GM18502 (cell line): ENCODE measurements at regions not wholly inside any gene's neighbourhood (a gene's known extent, or its start where the extent isn't known, plus 50 kb on each side); places are given as distances from the start of the nearest gene placed in this dataset.

Experiments used
- ATAC-seq: cut with Tn5 transposase; IDR thresholded peaks from one replicate; pipeline ENCODE4 v1.9.1; 2021; ENCODE audit warnings: mild to moderate bottlenecking; ENCODE audit not compliant: unreplicated experiment, poor library complexity

DNA sequence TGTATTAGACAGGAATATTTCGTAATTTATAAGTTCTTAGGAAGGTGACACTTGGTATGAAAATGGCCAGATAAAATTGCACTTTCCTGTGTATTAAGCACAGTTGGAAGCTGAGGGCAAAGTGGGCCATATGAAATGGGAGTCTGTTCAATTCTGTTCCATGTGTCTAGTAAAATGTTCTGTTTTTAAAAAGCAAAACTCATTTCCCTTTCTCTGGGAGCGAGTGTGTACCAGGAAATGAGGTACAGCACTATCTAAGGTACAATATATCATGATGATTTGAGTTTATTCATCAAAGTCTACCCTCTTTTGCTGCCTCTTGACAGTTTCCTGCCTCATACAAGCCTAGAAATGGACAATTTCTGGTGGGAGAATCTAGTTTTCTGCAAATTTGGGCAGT, 51.2 kb upstream of the KCNN2 start:
- ATAC-seq: no peak

DNA sequence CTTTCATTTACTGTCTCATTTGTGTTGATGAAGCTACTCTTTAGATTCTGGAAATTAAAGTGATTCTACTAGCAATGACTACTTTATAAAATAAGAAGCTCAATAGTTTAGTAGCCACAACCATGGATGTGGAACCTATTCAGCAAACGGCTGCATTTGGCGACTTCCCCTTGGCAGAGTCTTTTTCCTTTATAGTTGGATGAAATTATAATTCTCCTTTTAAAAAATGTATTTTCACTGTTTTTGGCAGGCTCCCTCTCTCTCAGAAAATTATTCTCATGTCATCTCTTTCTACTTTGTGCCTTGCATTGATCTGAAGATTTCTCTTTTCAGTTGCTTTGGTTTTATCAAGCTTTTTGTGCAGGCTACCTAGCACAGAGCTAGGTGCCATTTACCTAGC, 50.6 kb upstream of the KCNN2 start:
- no peak for ATAC-seq

GRCh38 chr5:114311968-114312367, 49.9 kb upstream of the KCNN2 start:
- ATAC-seq: no peak
